Islet precursor cell (in vitro differentiated cells): ENCODE measurements at regions not wholly inside any gene's neighbourhood (a gene's known extent, or its start where the extent isn't known, plus 50 kb on each side); places are given as distances from the start of the nearest gene placed in this dataset.

Experiments
- DNase-seq: peaks from one replicate; pipeline ENCODE4 v3.0.0-alpha.2; 2018

DNA sequence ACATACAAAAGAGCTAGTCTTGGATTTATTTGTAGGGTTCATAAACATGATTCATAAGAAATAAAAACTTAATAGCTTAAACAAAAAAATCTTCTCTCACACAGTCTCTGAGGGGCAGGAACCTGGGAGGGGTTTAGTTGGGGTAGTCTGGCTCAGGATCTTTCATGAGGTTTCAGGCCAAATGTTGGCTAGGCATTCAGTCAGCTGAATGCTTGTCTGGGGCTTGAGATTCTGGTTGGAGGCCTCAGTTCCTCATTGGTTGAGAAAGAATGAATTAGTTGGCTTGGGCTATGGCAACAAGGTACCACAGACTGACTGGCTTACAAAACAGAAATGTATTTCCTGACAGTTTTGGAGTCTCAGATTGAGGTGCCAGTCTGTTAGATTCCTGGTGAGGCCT lies 74.3 kb downstream of the ANKRD7 start:
- DNase-seq, result no peak

DNA sequence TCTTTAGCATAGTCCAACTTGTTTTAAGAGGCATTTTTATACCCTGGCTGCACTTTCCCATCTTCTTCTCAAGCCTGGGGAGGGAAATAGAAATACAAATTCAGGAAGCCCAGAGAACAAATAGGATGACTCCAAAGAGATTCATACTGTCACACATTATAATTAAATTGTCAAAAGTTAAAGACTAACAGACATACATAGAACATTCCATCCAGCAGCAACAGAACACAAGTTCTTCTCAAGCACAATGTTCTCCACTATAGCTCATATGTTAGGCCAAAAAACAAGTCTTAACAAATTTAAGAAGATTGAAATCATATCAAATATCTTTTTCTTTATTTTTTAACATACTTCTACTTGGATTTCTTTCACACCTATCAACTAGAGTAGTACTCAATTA lies 75.7 kb downstream of the ANKRD7 start:
- no peak for DNase-seq

DNA sequence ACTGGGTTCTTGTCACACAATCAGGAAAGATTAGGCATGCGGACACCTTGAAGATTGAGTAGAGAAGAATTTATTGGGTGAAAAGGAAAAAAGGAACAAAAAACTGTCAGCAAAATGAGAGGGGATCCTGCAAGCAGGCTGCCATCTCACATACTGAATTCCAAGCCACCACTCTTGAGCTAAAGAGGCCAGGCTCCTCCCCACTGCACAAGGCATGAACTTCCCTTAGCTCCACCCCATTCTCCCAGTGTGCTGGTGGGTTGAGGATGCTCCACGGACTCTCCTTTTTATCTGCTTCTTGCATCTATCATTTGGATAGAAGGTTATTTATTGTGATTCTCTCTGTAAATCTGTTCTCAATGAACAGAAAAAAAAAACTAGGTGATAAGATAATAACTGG lies 79.6 kb downstream of the ANKRD7 start:
- DNase-seq, result no peak

DNA sequence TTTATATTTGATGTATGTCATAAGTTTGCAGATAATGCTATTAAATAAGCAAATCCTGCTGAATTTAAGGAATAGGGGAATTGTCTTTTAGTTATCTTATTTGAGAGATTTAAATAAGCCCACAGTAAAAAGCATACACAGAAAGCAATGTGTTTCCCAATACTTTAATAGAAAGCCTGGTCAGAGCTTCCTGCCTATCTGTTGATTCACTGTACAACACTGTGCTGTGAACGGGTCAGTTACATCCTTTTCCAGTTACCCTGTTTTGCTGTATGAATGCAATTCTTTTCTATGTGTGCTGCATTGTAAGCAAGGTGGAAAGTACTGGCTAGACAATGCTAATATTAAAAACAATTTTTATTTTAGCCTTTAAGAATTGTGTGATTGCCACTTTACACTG lies 81.2 kb downstream of the ANKRD7 start:
- no peak for DNase-seq

DNA sequence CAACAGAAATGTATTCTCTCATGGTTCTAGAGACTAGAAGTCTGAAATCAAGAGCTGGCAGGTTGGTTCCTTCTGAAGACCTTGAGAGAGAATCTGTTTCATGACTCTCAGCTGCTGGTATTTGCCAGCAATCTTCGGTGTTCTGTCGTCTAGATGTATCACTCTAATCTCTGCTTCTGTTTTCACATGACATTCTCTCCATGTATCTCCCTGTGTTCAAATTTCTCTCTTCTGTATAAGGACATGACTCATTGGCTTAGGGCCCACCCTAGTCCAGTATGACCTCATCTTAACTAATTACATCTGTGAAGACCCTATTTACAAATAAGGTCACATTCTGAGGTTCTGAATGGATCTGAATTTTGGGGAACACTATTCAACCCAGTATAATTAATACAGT lies 82.3 kb downstream of the ANKRD7 start:
- DNase-seq, result no peak

DNA sequence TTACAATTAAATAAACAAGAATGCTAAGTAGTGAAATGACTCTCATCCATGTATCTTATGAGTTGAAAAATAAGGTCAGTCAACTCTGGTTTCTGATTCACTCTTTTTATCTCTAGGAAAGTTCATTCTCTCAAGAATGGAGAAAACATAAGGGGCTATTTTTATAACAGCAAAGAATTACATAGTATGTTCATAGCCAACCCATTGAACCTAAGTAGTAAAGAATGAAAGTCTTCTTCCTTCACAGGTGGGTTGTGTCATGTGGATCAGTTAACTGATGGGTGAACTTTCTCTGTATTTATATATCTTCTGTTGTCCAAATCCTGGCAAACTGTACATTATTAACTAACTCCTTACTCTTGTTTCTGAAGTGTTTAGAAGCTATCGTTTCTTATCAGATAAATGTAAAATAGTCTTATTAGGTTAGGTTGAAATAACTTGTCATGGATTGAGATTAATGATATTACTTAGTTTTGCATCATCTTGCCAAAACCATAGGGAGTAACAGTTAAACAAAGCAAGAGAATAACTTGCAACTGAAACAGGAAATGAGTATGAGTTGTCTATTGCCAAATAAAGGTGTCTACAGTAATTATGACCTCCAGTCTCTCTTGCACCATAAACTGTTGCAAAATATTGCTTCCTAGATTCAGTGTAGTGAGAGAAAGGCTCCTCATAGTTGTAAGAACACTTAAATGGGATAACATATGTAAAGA lies 86.8 kb downstream of the ANKRD7 start:
- DNase-seq, result no peak

DNA sequence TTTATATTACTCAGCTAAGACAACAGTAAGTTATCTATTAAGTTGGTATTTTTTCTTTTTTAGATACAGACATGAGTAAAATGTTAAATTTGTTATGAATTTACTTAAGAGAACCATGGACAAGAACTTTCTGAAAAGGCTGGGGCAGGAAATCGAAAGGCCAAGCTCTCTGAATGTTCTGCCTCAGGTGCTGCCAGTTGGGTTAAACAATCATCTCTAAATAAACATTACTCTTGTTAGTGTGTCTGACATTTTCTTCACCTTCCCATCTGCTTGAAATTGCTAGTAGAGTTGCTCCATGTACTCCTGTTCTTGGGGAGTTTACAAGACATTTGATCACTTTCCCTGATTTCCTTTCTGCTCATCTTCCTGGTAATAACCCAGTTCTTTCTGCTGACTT lies 87.5 kb downstream of the ANKRD7 start:
- no peak for DNase-seq

DNA sequence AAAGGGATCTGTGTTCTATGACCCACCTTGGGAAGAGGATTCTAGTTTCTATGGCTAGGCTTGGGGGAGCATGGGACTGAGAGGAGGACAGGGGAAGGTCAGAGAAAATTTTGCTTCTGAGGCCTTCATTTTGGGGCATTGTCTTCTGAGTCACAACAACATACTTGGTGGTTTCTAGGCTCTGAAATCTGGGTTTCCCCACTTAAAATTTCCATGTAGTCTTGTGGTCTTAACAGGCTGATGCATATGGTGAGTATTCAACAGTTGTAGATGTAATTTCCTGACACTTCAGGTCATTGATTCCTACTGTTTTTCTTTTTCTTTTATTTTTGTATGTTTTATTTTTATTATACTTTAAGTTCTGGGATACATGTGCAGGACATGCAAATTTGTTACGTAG lies 88.5 kb downstream of the ANKRD7 start:
- no peak for DNase-seq

DNA sequence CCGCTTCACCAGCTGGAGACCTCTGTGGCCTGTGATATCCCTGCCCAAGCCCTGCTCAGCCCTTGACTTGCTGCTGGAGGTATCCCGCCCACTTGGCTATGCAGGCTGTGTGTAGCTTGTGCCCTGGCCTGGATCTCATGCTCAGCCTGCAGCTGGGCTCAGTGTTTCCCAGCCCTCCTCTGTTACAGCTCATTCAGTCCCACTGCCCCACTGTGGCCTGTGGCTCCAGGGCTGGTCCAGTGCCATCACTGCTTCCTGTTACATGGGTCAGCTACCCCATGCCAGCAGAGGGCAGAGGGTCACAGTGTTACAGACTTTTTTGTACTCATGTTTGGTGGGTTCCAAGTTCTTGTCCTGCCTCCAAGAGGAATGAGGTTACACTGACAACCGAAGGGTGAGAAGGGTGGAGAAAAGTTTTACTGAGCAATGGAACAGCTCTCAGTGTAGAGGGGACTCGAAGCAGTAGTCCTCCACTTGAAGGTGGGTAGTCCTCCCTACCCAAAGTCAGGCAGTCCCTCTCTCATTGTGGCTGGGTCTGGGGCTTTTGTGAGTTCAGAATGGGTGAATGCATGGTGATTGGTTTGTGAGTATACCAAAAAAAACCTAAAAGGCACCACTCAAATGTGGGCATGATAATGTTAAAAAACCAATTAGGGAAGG lies 100.4 kb downstream of the ANKRD7 start:
- DNase-seq, result no peak

DNA sequence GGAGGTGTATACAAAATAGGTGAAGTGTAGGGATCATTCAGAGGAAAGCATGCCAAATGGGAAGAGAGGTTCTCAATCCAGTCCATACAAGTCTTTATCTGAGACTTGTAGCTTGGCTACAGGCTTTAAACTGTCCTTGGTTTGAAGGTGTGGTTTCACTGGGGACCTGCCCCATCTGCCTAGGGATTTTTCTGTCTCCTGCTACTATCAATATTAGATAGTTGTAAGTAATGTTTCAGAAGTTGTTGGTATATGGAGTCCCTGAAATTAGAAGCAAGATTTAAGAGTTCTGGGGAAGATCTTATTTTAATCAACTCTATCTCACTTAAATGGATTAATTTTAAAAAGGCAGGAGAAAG lies 100.9 kb downstream of the ANKRD7 start:
- no peak for DNase-seq

DNA sequence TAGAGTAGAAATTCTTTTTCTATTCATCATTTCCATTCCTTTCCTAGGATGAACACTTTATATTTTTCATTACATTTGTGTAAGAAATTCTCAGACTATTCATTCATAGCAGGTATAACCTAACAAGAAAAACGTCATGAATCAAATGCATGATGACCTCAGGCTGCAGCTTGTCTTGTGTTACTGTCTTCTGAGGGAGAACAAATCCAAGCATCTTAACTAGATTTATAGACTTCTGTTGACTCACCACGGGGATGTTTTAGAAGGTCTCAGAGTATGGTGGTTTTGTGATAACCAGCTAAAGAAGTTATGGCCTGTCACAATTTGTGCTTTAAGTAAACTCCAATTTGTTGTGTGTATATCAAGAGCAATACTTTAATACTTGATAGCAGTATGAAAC lies 102.7 kb downstream of the ANKRD7 start:
- DNase-seq, result no peak

DNA sequence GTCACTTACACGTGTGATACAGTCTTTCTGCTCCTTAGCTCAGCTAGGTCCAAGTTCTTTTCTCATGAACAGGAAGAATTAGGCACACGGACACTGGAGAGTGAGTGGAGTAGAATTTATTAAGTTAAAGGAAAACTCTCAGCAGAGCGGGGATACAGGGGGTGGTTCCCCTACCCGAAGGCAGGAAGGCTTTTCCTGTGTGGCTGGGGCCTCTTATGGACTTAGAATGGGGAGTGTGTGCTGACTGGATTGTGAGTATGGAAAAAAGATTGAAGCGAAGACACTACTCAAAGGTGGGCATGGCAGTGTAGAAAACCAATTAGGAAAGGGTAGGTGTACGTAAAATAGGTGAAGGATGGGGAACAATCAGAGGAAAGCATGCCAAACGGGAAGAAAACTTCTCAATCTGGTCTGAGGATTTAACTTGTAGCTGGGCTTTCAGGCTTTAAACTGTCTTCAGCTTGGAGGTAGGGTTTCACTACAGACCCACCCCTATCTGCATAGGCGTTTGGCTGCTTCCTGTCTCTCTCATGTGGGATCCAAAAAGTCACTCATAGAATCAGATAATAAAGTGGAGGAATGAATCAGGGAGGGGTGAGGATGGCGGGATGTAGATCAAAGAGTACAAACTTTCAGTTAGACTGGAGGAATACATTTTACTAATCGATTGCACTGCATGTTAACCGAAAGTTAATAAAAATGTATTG lies 104.2 kb downstream of the ANKRD7 start:
- DNase-seq, result no peak

DNA sequence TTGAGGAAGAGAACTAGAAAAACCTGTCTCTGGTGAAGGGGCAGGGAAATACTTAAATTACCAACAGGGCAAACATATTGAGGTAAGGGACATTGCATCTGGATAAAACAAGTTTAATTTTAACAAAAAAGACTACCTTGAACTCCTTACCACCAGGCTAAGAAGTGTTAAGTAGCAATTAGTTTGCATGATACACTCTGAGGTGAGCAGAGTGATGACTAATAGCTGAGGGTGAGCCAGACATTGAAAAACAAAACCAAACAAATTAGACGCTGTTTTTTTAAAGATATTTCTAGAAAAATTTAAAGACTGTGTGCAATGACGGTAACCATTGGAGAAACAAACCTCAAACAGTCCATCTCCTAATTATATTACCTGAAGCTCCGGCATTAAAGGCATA lies 105.9 kb downstream of the ANKRD7 start:
- DNase-seq, result no peak

DNA sequence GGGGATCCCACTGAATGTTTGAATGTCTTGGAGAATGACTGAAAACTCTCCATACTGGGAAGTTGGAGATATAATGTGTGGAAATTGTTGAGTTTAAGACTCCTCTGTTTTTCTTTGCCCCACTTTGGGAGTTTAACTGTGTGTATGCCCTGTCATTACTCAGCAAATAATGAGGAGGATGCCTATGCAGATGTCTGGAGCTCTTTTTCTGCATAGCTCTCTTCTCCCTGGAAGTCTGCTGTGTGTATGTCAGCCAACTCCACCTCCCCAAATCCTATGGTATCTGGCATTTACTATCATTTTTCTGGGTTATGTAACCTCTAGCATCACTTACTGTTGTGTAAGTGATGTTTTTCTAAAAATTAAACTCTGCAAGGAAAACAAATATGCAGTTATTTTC lies 122.2 kb downstream of the ANKRD7 start:
- DNase-seq, result no peak

DNA sequence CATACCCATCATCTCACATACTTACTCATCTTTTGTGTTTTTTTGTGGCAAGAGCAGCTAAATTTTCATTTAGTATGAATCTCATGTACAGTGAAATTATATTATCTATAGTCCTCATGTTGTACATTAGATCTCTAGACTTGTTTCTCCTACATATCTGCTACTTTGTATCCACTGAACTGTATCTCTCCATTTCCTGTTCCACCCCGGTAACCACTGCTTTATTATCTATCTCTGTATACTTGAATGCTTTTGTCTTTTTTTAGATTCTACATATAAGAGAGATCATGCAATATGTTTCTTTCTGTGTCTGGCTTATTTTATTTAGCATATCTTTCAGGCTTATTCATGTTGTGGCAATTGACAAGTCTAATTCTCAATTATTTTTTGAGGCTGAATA lies 125.1 kb downstream of the ANKRD7 start:
- DNase-seq, result no peak

DNA sequence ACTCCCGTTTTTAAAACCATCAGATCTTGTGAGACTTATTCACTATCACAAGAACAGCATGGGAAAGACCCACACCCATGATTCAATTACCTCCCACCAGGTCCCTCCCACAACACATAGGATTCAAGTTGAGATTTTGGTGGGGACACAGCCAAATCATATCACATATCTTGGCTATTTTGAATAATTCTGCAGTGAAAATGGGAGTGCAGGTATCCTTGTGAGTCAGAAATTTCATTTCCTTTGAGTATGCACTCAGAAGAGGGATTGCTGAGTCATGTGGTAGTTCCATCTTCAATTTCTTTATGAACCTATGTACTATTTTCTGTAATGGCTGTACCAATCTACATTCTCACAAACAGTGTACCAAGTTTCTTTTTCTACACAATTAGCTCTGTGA lies 125.8 kb downstream of the ANKRD7 start:
- DNase-seq, result no peak

DNA sequence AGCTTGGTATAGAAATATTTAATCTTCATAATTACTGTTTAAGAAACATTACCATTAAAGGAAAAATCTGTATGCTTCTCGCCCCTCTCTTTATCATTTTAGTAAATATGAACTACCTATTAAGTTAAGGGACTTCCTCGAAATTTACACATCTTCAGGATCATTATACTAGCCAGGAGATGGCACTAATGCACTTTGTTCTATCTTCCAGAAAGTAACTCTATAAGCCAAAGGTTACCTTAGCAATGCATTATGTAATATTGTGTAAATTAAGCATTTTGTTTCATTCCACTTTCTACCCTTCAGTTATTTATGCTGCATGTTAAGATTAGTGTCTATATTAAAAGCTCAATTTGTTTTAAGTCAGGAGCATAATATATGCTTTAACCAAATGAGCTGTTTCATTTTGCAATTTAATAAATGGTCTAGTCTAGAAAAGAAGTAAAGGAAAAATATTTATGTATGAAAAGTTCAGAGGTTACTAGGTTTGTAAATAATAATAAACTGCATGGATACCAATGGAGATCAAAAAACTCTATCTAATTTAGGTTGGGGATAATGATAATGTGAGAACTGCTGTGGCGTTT lies 128.5 kb downstream of the ANKRD7 start:
- no peak for DNase-seq

DNA sequence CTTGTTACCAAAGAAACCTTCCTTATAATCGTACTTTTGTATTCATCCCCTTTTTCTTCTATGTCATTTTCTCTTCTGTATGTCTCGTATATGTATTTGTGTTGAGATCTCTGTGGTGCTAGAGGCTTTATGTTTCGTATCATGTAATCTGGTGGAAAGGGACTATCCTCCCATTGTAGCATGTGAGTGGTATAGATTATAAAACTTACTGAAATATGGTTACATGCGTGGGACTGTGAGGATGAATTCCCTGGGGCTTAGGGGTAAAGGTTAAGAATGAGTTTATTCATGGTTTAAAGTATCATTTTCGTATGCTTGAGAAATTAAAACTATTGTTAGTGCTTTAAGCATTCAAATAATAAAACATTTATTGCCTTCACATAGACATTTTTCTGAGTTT lies 141.9 kb downstream of the ANKRD7 start:
- no peak for DNase-seq

DNA sequence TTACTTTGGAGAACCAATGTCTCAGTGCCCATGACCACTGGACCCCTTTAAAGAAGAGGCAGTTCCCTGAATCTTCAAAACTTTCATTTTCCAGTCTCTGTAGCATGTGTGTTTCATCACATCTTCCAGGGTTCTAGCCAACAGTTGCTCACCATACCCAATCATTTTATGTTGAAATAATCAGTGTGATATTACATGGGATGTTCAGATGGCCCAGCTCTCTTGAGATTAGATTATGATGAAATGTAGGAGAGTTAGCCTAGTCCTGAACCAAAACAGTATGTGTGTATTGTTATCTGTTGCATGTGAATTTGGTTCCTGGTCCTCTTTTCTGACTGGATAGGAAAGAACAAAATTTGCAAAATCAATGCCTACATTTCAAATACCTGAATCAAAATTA lies 144.5 kb downstream of the ANKRD7 start:
- DNase-seq, result no peak

DNA sequence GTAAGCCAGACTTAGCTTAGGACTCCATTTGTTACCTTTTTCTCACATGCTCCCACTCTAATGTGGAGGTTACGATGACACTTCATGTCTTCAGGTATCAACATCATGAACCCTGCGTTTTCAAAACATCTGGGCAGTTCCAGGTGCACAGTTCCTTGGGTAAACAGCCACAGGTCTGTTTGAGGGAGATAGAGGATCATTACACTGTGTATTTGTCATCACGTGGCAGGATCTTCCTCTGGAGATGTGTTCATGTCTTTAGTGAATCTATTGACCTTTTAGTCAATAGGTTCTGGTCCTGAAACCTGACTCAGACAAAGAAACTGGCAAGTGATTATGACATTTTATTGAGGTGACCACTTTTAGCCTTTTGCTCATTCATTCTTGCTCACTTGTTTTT lies 145.5 kb downstream of the ANKRD7 start:
- no peak for DNase-seq

DNA sequence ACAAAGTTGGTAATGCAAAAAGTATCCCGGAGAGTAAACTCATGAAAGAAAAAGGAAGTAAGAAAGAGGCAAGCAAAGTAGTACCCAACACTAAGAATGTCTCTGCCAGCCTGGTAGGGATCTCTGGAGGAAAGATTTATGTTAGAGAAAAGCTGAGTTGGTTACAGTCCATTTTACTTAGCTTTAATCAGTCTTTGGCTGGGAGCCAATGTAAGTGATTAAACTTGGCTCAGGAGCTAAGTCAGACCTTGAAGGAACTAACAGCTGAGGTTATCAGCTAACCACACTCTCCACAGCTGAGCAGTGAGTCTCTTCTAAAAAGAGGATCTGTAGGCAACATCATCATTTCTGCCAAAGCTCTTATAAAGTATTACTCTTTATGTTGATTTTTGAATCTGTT lies 148.0 kb downstream of the ANKRD7 start:
- DNase-seq, result no peak

DNA sequence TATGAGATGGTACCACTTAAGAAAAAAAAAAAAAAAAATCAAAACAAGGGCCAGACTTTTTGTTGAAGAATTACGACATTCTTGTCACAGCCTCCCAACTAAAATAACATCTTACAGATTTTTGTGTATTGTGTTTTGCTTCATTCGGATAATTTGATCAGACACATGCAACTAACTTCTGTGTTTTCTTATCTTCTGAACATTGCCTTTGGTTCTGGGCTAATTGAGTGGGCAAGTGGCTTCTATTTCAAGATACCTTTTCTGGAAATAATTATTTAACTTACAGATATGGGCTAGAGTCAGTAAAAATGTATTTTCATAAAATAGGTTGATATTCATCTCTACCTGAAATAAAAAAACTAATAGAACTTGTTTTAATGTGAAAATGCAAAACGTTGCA lies 165.1 kb downstream of the ANKRD7 start:
- DNase-seq, result no peak

DNA sequence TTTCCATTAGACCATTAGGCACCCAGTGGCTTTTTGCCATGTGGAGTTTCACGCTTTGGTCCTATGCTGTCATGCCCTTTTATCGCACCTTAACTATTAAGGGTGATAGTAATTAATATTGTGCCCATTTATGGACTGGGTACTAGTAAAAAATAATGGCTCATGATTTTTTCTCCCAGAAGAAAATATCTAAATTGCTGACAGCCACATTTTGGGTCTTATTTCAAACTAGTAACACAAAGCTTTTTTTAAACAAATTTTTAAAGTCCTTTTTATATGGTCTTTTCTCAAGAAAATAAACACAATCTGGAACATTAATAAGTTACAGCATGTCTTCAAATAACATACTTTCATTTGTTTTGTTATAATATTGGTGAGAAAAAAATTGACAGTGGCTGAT lies 179.7 kb downstream of the ANKRD7 start:
- DNase-seq, result no peak

DNA sequence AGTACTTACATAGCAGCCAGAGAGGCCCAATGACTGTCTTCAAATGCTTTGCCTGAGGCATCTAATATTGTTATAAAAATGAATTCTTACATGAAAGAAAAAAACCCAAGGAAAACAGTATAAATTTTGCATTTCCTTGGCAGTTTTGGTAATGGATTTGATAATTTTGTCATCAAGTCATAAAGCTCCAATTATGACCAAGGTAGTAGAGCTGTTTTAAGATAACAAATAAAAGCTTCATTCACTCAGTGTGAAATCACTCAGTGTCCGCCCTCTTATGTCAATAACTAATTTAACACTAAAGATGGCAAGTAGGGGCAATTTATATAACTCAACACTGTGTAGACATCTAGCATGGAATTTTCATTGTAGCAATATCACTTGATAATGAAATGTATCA lies 193.9 kb downstream of the ANKRD7 start:
- no peak for DNase-seq
